ENCODE measurements at regions not wholly inside any gene's neighbourhood (a gene's known extent, or its start where the extent isn't known, plus 50 kb on each side); places are given as distances from the start of the nearest gene placed in this dataset.
A peak's percentile ranks its signal among the peaks of the same experiment; 100 is the strongest.

GRCh38 chr3:107992976-107993684 is 97.7 kb downstream of the CD47 start:
- H3K4me3 ChIP-seq (ENCODE audit: low read depth, low read length): no peak overlapping the region
- TF ChIP-seq CTCF (IDR thresholded peaks at IDR 0.05; ENCODE audit: low read depth, low read length): no peak
- in situ Hi-C loops (cut with HindIII; ENCODE audit: low sequenced_read_pairs): no loop called here
- DNase-seq (ENCODE audit: low read depth, low spot score): no peak

- in situ Hi-C loops (cut with HindIII; ENCODE audit: low sequenced_read_pairs): no loop called here
- DNase-seq (ENCODE audit: low read depth, low spot score): no peak
- no peak overlapping the region for H3K4me3 ChIP-seq (ENCODE audit: low read depth, low read length)
- no peak for TF ChIP-seq CTCF (IDR thresholded peaks at IDR 0.05; ENCODE audit: low read depth, low read length)
These were observed 99.9 kb downstream of the CD47 start for GRCh38 chr3:107990926-107991325.

GRCh38 chr3:107990433-107990832 is 100.4 kb downstream of the CD47 start:
- no peak for DNase-seq (ENCODE audit: low read depth, low spot score)
- in situ Hi-C loops (cut with HindIII; ENCODE audit: low sequenced_read_pairs): no loop called here
- H3K4me3 ChIP-seq (ENCODE audit: low read depth, low read length): no peak overlapping the region
- TF ChIP-seq CTCF (IDR thresholded peaks at IDR 0.05; ENCODE audit: low read depth, low read length): no peak

GRCh38 chr3:107989661-107990060 is 101.2 kb downstream of the CD47 start:
- in situ Hi-C loops (cut with HindIII; ENCODE audit: low sequenced_read_pairs): no loop called here
- no peak overlapping the region for H3K4me3 ChIP-seq (ENCODE audit: low read depth, low read length)
- no peak for TF ChIP-seq CTCF (IDR thresholded peaks at IDR 0.05; ENCODE audit: low read depth, low read length)
- no peak for DNase-seq (ENCODE audit: low read depth, low spot score)

- no peak overlapping the region for H3K4me3 ChIP-seq (ENCODE audit: low read depth, low read length)
- in situ Hi-C loops (cut with HindIII; ENCODE audit: low sequenced_read_pairs): no loop called here
- TF ChIP-seq CTCF (IDR thresholded peaks at IDR 0.05; ENCODE audit: low read depth, low read length): no peak
- peak; percentile 55 for DNase-seq (ENCODE audit: low read depth, low spot score)
These were observed 102.2 kb downstream of the CD47 start for GRCh38 chr3:107988460-107989175.

- peak; percentile 98 for DNase-seq (ENCODE audit: low read depth, low spot score)
- no peak for TF ChIP-seq CTCF (IDR thresholded peaks at IDR 0.05; ENCODE audit: low read depth, low read length)
- no peak overlapping the region for H3K4me3 ChIP-seq (ENCODE audit: low read depth, low read length)
- in situ Hi-C loops (cut with HindIII; ENCODE audit: low sequenced_read_pairs): no loop called here
These were observed 103.5 kb downstream of the CD47 start for GRCh38 chr3:107987036-107987939.
